SK-N-SH (cell line): ENCODE measurements at regions not wholly inside any gene's neighbourhood (a gene's known extent, or its start where the extent isn't known, plus 50 kb on each side); places are given as distances from the start of the nearest gene placed in this dataset.

Experiments used
- EP300 ChIP-seq, 2 experiments: IDR thresholded peaks; 2 replicates each; pipeline versions ENCODE4 v1.4.0 to v1.6.1; 2012; ENCODE audit warnings: borderline replicate concordance in 1 of 2, low read depth in 1 of 2, low read length in 1 of 2
- EZH2phosphoT487 ChIP-seq: fragments of 200-600 bp; sonication (generic); IDR thresholded peaks from 2 replicates; pipeline ENCODE4 v1.6.1; 2017; ENCODE audit warnings: low read depth, mixed run types, mild to moderate bottlenecking, antibody characterized with exemption, moderate library complexity, borderline replicate concordance
- MXI1 ChIP-seq: IDR thresholded peaks from 2 replicates; pipeline ENCODE4 v1.6.1; 2012; ENCODE audit warnings: mild to moderate bottlenecking, low read depth, low read length, improper control_type of control experiment
- NRF1 ChIP-seq: IDR thresholded peaks from 2 replicates; pipeline ENCODE4 v1.6.1; 2012; ENCODE audit warnings: low read depth, mild to moderate bottlenecking, low read length
- RAD21 ChIP-seq: IDR thresholded peaks from 2 replicates; pipeline ENCODE4 v1.6.1; 2012; ENCODE audit warnings: mild to moderate bottlenecking, low read length
- RFX5 ChIP-seq: IDR thresholded peaks from 2 replicates; pipeline ENCODE4 v1.6.1; 2012; ENCODE audit warnings: mild to moderate bottlenecking, improper control_type of control experiment, low read length
- SIN3A ChIP-seq: IDR thresholded peaks from 2 replicates; pipeline ENCODE4 v1.6.1; 2012; ENCODE audit warnings: low read depth, mild to moderate bottlenecking, low read length, moderate library complexity, borderline replicate concordance
- TEAD4 ChIP-seq: IDR thresholded peaks from 2 replicates; pipeline ENCODE4 v1.4.0; 2012; ENCODE audit warnings: mild to moderate bottlenecking, borderline replicate concordance; ENCODE audit not compliant: insufficient read depth
- YY1 ChIP-seq: IDR thresholded peaks from 2 replicates; pipeline ENCODE4 v1.4.0; 2012; ENCODE audit warnings: low read depth, mild to moderate bottlenecking
- TF ChIP-seq, protein P1 (sequence below): fragments of 200-600 bp; sonication (generic); IDR thresholded peaks from 2 replicates; pipeline ENCODE4 v1.6.1; 2017; ENCODE audit warnings: antibody characterized with exemption, mild to moderate bottlenecking, moderate library complexity
- TF ChIP-seq, protein P2 (sequence below): fragments of 150-350 bp; IDR thresholded peaks from 2 replicates; pipeline ENCODE4 v1.6.1; 2017; ENCODE audit warnings: antibody characterized with exemption, low read length, low read depth, borderline replicate concordance
- TF ChIP-seq, protein P3 (sequence below): IDR thresholded peaks from 2 replicates; pipeline ENCODE4 v1.6.1; 2012; ENCODE audit warnings: mild to moderate bottlenecking, low read depth, low read length, moderate library complexity

DNA sequence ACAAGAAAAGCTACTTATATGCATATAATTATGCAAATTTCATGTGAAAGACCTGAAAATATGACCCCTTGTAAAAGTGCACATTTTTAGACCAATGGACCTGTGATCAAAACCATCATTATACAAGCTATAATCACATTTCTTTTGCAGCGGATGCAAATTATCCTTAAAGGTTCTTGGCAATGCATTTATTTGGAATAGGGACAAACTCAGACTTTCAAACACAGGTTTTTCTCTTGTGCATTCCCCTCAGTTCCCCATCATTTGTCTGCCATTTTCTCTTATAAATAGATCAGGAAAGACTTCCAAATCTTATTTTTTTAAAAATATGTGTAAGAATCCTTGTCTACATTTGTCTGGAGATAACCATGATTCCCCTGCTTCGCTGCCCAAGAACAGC is 954.2 kb upstream of the NRXN1 start:
- TF ChIP-seq, protein P1, sequence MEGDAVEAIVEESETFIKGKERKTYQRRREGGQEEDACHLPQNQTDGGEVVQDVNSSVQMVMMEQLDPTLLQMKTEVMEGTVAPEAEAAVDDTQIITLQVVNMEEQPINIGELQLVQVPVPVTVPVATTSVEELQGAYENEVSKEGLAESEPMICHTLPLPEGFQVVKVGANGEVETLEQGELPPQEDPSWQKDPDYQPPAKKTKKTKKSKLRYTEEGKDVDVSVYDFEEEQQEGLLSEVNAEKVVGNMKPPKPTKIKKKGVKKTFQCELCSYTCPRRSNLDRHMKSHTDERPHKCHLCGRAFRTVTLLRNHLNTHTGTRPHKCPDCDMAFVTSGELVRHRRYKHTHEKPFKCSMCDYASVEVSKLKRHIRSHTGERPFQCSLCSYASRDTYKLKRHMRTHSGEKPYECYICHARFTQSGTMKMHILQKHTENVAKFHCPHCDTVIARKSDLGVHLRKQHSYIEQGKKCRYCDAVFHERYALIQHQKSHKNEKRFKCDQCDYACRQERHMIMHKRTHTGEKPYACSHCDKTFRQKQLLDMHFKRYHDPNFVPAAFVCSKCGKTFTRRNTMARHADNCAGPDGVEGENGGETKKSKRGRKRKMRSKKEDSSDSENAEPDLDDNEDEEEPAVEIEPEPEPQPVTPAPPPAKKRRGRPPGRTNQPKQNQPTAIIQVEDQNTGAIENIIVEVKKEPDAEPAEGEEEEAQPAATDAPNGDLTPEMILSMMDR = no peak
- no peak for TF ChIP-seq EP300 (IDR thresholded peaks at IDR 0.05; ENCODE audit: borderline replicate concordance in 1 of 2, low read depth in 1 of 2, low read length in 1 of 2)
- TF ChIP-seq, protein P2, sequence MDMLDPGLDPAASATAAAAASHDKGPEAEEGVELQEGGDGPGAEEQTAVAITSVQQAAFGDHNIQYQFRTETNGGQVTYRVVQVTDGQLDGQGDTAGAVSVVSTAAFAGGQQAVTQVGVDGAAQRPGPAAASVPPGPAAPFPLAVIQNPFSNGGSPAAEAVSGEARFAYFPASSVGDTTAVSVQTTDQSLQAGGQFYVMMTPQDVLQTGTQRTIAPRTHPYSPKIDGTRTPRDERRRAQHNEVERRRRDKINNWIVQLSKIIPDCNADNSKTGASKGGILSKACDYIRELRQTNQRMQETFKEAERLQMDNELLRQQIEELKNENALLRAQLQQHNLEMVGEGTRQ = no peak
- no peak for TF ChIP-seq SIN3A
- TF ChIP-seq, protein P3, sequence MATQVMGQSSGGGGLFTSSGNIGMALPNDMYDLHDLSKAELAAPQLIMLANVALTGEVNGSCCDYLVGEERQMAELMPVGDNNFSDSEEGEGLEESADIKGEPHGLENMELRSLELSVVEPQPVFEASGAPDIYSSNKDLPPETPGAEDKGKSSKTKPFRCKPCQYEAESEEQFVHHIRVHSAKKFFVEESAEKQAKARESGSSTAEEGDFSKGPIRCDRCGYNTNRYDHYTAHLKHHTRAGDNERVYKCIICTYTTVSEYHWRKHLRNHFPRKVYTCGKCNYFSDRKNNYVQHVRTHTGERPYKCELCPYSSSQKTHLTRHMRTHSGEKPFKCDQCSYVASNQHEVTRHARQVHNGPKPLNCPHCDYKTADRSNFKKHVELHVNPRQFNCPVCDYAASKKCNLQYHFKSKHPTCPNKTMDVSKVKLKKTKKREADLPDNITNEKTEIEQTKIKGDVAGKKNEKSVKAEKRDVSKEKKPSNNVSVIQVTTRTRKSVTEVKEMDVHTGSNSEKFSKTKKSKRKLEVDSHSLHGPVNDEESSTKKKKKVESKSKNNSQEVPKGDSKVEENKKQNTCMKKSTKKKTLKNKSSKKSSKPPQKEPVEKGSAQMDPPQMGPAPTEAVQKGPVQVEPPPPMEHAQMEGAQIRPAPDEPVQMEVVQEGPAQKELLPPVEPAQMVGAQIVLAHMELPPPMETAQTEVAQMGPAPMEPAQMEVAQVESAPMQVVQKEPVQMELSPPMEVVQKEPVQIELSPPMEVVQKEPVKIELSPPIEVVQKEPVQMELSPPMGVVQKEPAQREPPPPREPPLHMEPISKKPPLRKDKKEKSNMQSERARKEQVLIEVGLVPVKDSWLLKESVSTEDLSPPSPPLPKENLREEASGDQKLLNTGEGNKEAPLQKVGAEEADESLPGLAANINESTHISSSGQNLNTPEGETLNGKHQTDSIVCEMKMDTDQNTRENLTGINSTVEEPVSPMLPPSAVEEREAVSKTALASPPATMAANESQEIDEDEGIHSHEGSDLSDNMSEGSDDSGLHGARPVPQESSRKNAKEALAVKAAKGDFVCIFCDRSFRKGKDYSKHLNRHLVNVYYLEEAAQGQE = no peak
- no peak for TF ChIP-seq YY1
- TF ChIP-seq RAD21 = no peak
- no peak for TF ChIP-seq MXI1
- TF ChIP-seq RFX5 = no peak
- TF ChIP-seq EZH2phosphoT487 = no peak
- no peak for TF ChIP-seq TEAD4
- no peak for TF ChIP-seq NRF1
